ENCODE measurements at regions not wholly inside any gene's neighbourhood (a gene's known extent, or its start where the extent isn't known, plus 50 kb on each side); places are given as distances from the start of the nearest gene placed in this dataset.

DNA sequence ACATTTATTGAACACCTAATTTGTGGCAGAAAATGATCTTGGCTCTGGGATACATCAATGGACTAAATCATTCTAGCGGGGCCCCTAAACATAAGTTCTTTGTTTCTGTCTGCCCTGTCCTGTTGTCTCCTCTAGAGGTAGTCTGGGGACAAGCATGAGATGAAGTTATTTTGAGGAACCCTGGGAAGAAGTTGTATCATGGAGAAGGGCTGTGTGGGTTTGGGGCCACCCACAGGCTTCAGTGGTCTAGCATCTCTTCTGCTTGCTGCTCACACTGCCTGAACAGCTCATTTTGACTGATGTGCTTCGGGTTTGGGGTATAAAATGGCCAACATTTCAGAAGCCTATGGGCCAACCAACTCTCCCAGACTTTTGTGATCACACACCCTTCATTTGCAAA is 50.3 kb upstream of the OSBPL11 start:
- DNase-seq (ENCODE audit: unreplicated experiment), result no peak
- peaks cover 21% of the 10 kb centered on the region for H3K4me1 Mint-ChIP-seq (ENCODE audit: insufficient read depth, unreplicated experiment)
- H3K27me3 Mint-ChIP-seq (ENCODE audit: insufficient read depth, unreplicated experiment), result no peaks in the 10 kb centered on the region
- H3K4me3 Mint-ChIP-seq (ENCODE audit: unreplicated experiment), result no peak overlapping the region
- H3K36me3 Mint-ChIP-seq (ENCODE audit: insufficient read depth, unreplicated experiment), result no peaks in the 10 kb centered on the region
- TF ChIP-seq, protein P1, sequence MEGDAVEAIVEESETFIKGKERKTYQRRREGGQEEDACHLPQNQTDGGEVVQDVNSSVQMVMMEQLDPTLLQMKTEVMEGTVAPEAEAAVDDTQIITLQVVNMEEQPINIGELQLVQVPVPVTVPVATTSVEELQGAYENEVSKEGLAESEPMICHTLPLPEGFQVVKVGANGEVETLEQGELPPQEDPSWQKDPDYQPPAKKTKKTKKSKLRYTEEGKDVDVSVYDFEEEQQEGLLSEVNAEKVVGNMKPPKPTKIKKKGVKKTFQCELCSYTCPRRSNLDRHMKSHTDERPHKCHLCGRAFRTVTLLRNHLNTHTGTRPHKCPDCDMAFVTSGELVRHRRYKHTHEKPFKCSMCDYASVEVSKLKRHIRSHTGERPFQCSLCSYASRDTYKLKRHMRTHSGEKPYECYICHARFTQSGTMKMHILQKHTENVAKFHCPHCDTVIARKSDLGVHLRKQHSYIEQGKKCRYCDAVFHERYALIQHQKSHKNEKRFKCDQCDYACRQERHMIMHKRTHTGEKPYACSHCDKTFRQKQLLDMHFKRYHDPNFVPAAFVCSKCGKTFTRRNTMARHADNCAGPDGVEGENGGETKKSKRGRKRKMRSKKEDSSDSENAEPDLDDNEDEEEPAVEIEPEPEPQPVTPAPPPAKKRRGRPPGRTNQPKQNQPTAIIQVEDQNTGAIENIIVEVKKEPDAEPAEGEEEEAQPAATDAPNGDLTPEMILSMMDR (IDR thresholded peaks at IDR 0.05; ENCODE audit: unreplicated experiment), result no peak
- POLR2A ChIA-PET, result no interaction called here
- CTCF ChIA-PET, result interaction anchor here (0.8 to 1.3 kb wide), 2 partner anchors 42 to 49 kb away, joined by 3 to 4 read pairs; no protein-coding TSS in a partner anchor
- no TSS peak for BruUV-seq (replicated peaks)
- intact Hi-C loops (cut with micrococcal nuclease), result no loop called here
- no peak overlapping the region for H3K27ac Mint-ChIP-seq (ENCODE audit: low read depth, unreplicated experiment)
- H3K9me3 Mint-ChIP-seq (ENCODE audit: unreplicated experiment), result no peaks in the 10 kb centered on the region

DNA sequence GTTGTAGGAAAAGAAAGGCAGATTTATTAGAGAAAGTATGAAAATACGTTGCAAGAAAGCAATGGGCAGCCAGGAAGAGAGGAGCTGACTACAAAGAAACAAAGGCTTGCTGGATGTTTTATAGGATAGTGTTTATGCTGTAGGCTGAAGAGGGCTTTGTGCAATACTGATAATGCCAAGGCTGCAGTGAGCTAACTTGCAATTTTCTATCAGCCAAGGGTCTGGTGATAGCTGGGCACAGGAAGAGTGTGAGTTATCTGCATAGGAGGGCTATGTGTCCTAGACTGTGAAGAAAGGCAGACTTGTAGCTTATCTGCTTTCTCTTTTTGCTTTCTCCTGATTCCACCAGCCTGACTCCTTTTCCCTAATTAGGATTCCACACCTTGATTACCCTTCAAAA is 51.3 kb upstream of the OSBPL11 start:
- intact Hi-C loops (cut with micrococcal nuclease), result no loop called here
- peaks cover 24% of the 10 kb centered on the region for H3K4me1 Mint-ChIP-seq (ENCODE audit: insufficient read depth, unreplicated experiment)
- H3K27ac Mint-ChIP-seq (ENCODE audit: low read depth, unreplicated experiment), result no peak overlapping the region
- ChIA-PET POLR2A (interaction anchor here (1.2 to 2.7 kb wide), 6 partner anchors 9 to 52 kb away, joined by 3 to 32 read pairs (median 16); partner anchors contain the start of gene OSBPL11), CTCF (interaction anchor here (1.1 to 2.1 kb wide), 2 partner anchors 13 to 16 kb away, joined by 3 to 5 read pairs; no protein-coding TSS in a partner anchor)
- H3K27me3 Mint-ChIP-seq (ENCODE audit: insufficient read depth, unreplicated experiment), result no peaks in the 10 kb centered on the region
- DNase-seq (ENCODE audit: unreplicated experiment), result no peak
- BruUV-seq (replicated peaks), result no TSS peak
- H3K36me3 Mint-ChIP-seq (ENCODE audit: insufficient read depth, unreplicated experiment), result no peaks in the 10 kb centered on the region
- H3K4me3 Mint-ChIP-seq (ENCODE audit: unreplicated experiment), result no peak overlapping the region
- H3K9me3 Mint-ChIP-seq (ENCODE audit: unreplicated experiment), result no peaks in the 10 kb centered on the region
- TF ChIP-seq, protein P1 (IDR thresholded peaks at IDR 0.05; ENCODE audit: unreplicated experiment), result no peak

DNA sequence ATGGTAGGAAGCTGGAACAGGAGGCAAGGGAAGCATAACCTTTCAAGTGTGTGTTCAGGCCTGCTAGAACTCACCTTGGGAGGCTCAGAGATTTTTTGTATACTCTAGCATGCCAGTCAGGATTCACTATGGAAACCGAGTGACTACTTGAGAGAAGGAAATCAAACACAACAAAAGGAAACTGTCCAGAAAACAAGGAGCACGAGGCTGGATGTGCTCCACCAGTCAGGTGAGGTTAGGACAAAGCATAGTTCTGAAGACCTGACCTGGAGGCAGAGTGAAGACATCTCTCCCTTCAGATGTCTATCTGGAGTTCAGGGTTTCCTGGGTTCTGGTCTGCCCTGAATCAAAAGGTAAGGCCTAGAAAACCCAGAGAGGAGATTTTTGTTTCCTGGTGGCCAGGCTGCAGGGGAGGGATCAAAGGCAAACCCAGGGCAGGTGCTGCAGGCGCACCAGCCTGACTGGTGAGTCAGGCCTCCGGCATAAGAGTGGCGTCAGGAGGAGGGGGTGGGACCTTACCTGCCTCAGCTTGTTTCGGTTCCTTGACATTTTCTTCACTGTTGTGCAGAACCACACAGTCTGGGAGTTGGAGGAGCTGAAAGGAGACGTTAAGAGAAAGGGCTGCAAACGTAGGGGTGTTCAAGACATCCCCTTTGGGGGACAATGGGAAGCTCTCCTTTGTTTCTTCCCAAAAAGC is 52.2 kb upstream of the OSBPL11 start:
- TSS peak; percentile 37 for BruUV-seq (replicated peaks)
- intact Hi-C loops (cut with micrococcal nuclease), result no loop called here
- CTCF ChIA-PET, result interaction anchor here (0.5 to 2.1 kb wide), 7 partner anchors 12 to 1271 kb away, joined by 3 to 6 read pairs (median 3); no protein-coding TSS in a partner anchor
- H3K4me1 Mint-ChIP-seq (ENCODE audit: insufficient read depth, unreplicated experiment), result peaks cover 19% of the 10 kb centered on the region
- H3K27me3 Mint-ChIP-seq (ENCODE audit: insufficient read depth, unreplicated experiment), result no peaks in the 10 kb centered on the region
- no peaks in the 10 kb centered on the region for H3K9me3 Mint-ChIP-seq (ENCODE audit: unreplicated experiment)
- peak overlapping the region; percentile 62 for H3K4me3 Mint-ChIP-seq (ENCODE audit: unreplicated experiment)
- peak overlapping the region; percentile 63 for H3K27ac Mint-ChIP-seq (ENCODE audit: low read depth, unreplicated experiment)
- POLR2A ChIA-PET, result interaction anchor here (0.5 to 2.7 kb wide), 14 partner anchors 8 to 267 kb away, joined by 3 to 32 read pairs (median 4); partner anchors contain the start of gene OSBPL11
- peak; percentile 91 for DNase-seq (ENCODE audit: unreplicated experiment)
- H3K36me3 Mint-ChIP-seq (ENCODE audit: insufficient read depth, unreplicated experiment), result no peaks in the 10 kb centered on the region
- TF ChIP-seq, protein P1 (IDR thresholded peaks at IDR 0.05; ENCODE audit: unreplicated experiment), result no peak

DNA sequence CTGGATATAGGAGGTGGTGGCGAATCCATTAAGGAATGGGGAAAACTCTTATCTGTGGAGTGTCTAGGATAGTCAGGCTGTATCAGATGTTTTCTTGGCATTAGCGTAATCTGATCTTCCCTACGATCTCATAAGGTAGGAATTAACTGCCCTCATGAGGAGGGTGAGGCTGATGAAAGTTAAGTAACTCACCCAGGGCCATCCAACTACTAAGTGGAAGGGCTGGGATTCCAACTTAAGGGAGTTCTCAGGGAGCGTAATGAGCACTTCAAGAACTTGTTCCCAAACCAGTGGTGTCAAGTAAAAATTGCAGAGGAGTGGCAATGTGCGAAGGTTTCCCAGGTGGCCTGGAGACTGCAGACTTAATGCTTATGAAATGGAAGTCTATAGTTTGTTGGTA is 55.9 kb upstream of the OSBPL11 start:
- Mint-ChIP-seq H3K9me3 (ENCODE audit: unreplicated experiment) (no peaks in the 10 kb centered on the region), H3K27ac (ENCODE audit: low read depth, unreplicated experiment) (no peak overlapping the region), H3K36me3 (ENCODE audit: insufficient read depth, unreplicated experiment) (no peaks in the 10 kb centered on the region), H3K27me3 (ENCODE audit: insufficient read depth, unreplicated experiment) (no peaks in the 10 kb centered on the region), H3K4me1 (ENCODE audit: insufficient read depth, unreplicated experiment) (peaks cover 14% of the 10 kb centered on the region), H3K4me3 (ENCODE audit: unreplicated experiment) (no peak overlapping the region)
- TF ChIP-seq, protein P1 (IDR thresholded peaks at IDR 0.05; ENCODE audit: unreplicated experiment), result no peak
- intact Hi-C loops (cut with micrococcal nuclease), result no loop called here
- CTCF ChIA-PET, result interaction anchor here (0.6 to 0.9 kb wide), 2 partner anchors 28 to 135 kb away, joined by 4 read pairs; no protein-coding TSS in a partner anchor
- DNase-seq (ENCODE audit: unreplicated experiment), result peak; percentile 12
- POLR2A ChIA-PET, result no interaction called here
- no TSS peak for BruUV-seq (replicated peaks)
